ENCODE measurements at regions not wholly inside any gene's neighbourhood (a gene's known extent, or its start where the extent isn't known, plus 50 kb on each side); places are given as distances from the start of the nearest gene placed in this dataset.

DNA sequence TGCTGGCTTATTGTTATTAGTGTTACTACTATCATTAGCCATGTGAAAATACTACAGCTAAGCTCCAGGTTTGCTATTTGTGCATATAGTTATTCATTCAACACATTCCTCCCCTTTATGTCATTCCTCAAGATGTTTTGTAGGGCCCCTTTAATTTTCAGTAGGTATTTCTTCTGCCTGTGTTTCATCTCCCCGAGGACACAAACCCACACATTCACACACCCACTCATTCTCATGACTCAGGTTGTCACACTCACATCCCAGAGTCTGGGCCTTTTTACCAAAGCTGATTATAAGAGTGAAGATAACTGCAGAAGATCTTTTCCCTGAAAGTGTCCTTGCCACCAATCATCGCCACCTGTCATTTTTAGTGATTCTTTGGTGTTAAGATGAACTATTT is 68.6 kb upstream of the SPOPL start:
- H3K9me3 ChIP-seq = no peaks in the 10 kb centered on the region
- H3K4me1 ChIP-seq (replicated peaks) = no peaks in the 10 kb centered on the region
- H3K4me3 ChIP-seq = no peak overlapping the region
- TF ChIP-seq POLR2AphosphoS5 (IDR thresholded peaks at IDR 0.05) = no peak
- TF ChIP-seq, protein P1, sequence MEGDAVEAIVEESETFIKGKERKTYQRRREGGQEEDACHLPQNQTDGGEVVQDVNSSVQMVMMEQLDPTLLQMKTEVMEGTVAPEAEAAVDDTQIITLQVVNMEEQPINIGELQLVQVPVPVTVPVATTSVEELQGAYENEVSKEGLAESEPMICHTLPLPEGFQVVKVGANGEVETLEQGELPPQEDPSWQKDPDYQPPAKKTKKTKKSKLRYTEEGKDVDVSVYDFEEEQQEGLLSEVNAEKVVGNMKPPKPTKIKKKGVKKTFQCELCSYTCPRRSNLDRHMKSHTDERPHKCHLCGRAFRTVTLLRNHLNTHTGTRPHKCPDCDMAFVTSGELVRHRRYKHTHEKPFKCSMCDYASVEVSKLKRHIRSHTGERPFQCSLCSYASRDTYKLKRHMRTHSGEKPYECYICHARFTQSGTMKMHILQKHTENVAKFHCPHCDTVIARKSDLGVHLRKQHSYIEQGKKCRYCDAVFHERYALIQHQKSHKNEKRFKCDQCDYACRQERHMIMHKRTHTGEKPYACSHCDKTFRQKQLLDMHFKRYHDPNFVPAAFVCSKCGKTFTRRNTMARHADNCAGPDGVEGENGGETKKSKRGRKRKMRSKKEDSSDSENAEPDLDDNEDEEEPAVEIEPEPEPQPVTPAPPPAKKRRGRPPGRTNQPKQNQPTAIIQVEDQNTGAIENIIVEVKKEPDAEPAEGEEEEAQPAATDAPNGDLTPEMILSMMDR (IDR thresholded peaks at IDR 0.05) = no peak
- TF ChIP-seq POLR2A (IDR thresholded peaks at IDR 0.05) = no peak
- no peak for DNase-seq (ENCODE audit: low spot score)
- WGBS = 74% methylated on average over 2 of the region's 2 CpGs
- no peaks in the 10 kb centered on the region for H3K36me3 ChIP-seq
- intact Hi-C loops (cut with DNase I) = no loop called here
- H3K27ac ChIP-seq = no peak overlapping the region
- no peaks in the 10 kb centered on the region for H3K27me3 ChIP-seq (replicated peaks; ENCODE audit: insufficient read depth)

DNA sequence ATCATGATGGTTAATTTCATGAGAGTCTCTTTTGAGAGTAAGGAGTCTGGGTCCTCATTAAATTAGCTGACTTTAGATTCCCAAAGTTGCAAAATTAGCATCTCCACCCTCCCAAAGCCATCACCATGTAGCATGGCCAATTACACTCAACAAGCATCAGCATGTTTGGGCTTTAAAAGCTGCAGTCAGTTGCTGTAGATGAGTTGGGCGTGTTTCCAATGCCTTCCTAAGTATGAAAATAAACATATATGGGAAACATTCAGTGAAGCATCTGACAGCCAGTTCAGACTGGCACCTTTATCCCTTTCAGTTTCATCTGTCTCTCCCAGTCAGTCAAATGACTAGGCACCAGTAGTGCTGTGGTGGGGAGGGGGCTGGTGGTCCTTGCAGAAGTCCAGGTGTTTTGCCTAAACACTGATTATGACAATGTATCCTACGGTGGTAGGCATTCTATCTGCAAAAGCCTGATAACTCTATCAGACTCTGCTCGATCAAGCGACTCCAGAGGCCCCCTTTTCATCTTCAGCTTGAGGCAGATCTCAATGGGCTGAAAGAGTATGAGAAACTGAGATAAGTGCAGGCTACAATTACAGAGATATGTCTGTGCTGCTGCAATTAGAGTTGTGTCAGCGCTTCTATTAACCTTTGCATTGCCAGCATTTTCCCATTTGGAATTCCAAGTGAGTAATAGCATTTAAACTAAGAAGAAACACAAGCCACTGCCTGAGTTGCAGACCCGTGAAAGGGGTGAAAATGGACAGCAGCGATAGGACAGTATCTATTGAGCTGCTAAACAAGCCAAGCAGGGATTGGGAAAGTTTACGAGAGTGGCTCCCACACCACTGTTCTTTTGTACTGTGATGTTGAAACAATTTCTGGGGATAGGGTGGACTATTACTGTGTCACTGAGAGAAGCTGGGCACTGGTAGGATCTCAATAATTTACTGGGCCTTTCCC is 67.3 kb upstream of the SPOPL start:
- H3K27ac ChIP-seq = no peak overlapping the region
- DNase-seq (ENCODE audit: low spot score) = peak; percentile 7
- WGBS = 64% methylated on average over 8 of the region's 8 CpGs
- no peaks in the 10 kb centered on the region for H3K27me3 ChIP-seq (replicated peaks; ENCODE audit: insufficient read depth)
- intact Hi-C loops (cut with DNase I) = no loop called here
- H3K36me3 ChIP-seq = no peaks in the 10 kb centered on the region
- H3K4me1 ChIP-seq (replicated peaks) = no peaks in the 10 kb centered on the region
- H3K9me3 ChIP-seq = no peaks in the 10 kb centered on the region
- TF ChIP-seq POLR2AphosphoS5 (IDR thresholded peaks at IDR 0.05) (no peak), POLR2A (IDR thresholded peaks at IDR 0.05) (no peak)
- TF ChIP-seq, protein P1 (IDR thresholded peaks at IDR 0.05) = no peak
- H3K4me3 ChIP-seq = no peak overlapping the region

DNA sequence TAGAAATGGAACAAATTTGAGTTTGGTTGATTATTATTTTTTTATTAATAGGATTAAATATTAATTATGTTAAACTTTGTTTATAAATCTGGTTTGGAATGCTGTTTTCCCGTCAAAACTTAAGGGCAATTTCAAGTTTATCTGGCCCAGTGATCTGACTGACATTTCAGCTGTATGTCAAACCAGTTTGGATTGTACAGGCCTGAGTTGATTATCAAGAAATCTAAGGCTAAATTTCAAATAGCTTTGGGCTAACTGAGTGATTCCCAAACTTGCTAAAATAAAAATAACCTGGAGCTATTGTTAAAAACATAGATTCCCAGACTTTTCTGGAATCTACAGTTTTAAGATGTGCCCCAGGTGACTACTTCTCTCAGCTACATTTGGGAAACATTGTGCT is 65.9 kb upstream of the SPOPL start:
- Histone ChIP-seq H3K9me3 (no peaks in the 10 kb centered on the region), H3K4me3 (no peak overlapping the region), H3K4me1 (replicated peaks) (no peaks in the 10 kb centered on the region), H3K27ac (no peak overlapping the region), H3K27me3 (replicated peaks; ENCODE audit: insufficient read depth) (no peaks in the 10 kb centered on the region), H3K36me3 (no peaks in the 10 kb centered on the region)
- no peak for DNase-seq (ENCODE audit: low spot score)
- TF ChIP-seq, protein P1 (IDR thresholded peaks at IDR 0.05) = no peak
- WGBS = 39% methylated on average over 1 of the region's 1 CpG
- intact Hi-C loops (cut with DNase I) = no loop called here

DNA sequence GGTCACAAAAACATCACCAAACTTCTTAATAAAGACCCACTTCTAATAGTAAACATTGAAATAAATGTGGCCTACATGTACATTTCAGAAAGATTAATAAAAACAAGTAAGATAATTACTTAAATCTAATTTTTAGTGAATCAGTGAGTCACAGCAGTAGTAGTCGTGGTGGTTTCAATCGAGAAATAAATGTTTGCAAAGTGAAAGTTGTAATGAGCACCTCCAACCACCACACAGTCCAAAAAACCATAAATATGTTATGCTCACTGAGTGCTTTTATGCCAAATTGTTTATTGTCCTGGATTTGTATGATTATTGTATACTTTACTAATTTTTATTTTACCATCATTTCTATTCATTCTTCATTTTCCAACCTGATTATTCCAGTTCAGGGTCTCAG is 61.8 kb upstream of the SPOPL start:
- Histone ChIP-seq H3K4me1 (replicated peaks) (no peaks in the 10 kb centered on the region), H3K4me3 (no peak overlapping the region), H3K27me3 (replicated peaks; ENCODE audit: insufficient read depth) (no peaks in the 10 kb centered on the region), H3K36me3 (no peaks in the 10 kb centered on the region), H3K27ac (no peak overlapping the region), H3K9me3 (no peaks in the 10 kb centered on the region)
- no peak for DNase-seq (ENCODE audit: low spot score)
- no peak for TF ChIP-seq POLR2AphosphoS5 (IDR thresholded peaks at IDR 0.05)
- TF ChIP-seq, protein P1 (IDR thresholded peaks at IDR 0.05) = no peak
- TF ChIP-seq POLR2A (IDR thresholded peaks at IDR 0.05) = no peak
- 91% methylated on average over 2 of the region's 2 CpGs for WGBS
- intact Hi-C loops (cut with DNase I) = no loop called here

DNA sequence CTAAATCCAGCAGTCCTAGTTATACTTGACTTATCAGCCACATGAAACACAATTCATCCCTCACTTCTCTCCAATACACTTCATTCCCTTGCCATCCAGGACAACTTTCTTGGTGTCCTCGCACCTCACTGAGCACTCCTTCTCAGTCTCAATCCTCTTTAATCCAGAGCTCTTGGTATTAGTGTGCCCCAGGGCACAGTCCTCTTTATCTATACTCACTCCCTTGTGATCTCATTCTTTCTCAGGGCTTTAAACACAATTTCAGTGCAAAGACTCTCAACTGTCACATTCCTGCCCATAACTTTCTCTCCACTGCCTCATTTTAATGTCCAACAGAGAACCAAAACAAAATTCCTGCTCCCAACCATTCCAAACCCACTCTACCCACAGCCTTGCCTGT is 60.8 kb upstream of the SPOPL start:
- Histone ChIP-seq H3K4me1 (replicated peaks) (no peaks in the 10 kb centered on the region), H3K4me3 (no peak overlapping the region), H3K36me3 (no peaks in the 10 kb centered on the region), H3K27me3 (replicated peaks; ENCODE audit: insufficient read depth) (no peaks in the 10 kb centered on the region), H3K9me3 (no peaks in the 10 kb centered on the region), H3K27ac (no peak overlapping the region)
- no peak for DNase-seq (ENCODE audit: low spot score)
- TF ChIP-seq, protein P1 (IDR thresholded peaks at IDR 0.05) = no peak
- TF ChIP-seq POLR2A (IDR thresholded peaks at IDR 0.05) = no peak
- no peak for TF ChIP-seq POLR2AphosphoS5 (IDR thresholded peaks at IDR 0.05)
- 100% methylated on average over 1 of the region's 1 CpG for WGBS
- intact Hi-C loops (cut with DNase I) = no loop called here
